GM18520 (cell line): ENCODE measurements at regions not wholly inside any gene's neighbourhood (a gene's known extent, or its start where the extent isn't known, plus 50 kb on each side); places are given as distances from the start of the nearest gene placed in this dataset.
"Not testable (repeated sequence)": the region's sequence is repeated elsewhere in the genome, so short reads cannot be mapped to it uniquely, and the experiment has no call there.

ENCODE experiments used
- ATAC-seq: cut with Tn5 transposase; IDR thresholded peaks from one replicate; pipeline ENCODE4 v1.9.1; 2021; ENCODE audit not compliant: unreplicated experiment

- no peak for ATAC-seq
Observed at GRCh38 chr13:90253806-90254205, 1093.7 kb upstream of the MIR17HG start.

GRCh38 chr13:90254437-90254836 lies 1093.0 kb upstream of the MIR17HG start:
- ATAC-seq: no peak

- no peak for ATAC-seq
Observed at GRCh38 chr13:90256746-90257145, 1090.7 kb upstream of the MIR17HG start.

GRCh38 chr13:90258129-90258528 lies 1089.4 kb upstream of the MIR17HG start:
- no peak for ATAC-seq

GRCh38 chr13:90261343-90261742 lies 1086.1 kb upstream of the MIR17HG start:
- ATAC-seq: no peak

- ATAC-seq: no peak
Observed at GRCh38 chr13:90270226-90270625, 1077.3 kb upstream of the MIR17HG start.

- ATAC-seq: no peak
Observed at GRCh38 chr13:90272356-90272755, 1075.1 kb upstream of the MIR17HG start.

GRCh38 chr13:90276216-90276615 lies 1071.3 kb upstream of the MIR17HG start:
- no peak for ATAC-seq

- ATAC-seq: not testable (repeated sequence)
Observed at GRCh38 chr13:90278231-90278630, 1069.3 kb upstream of the MIR17HG start.

GRCh38 chr13:90281709-90282108 lies 1065.8 kb upstream of the MIR17HG start:
- no peak for ATAC-seq

- no peak for ATAC-seq
Observed at GRCh38 chr13:90287521-90287920, 1060.0 kb upstream of the MIR17HG start.

- no peak for ATAC-seq
Observed at GRCh38 chr13:90293793-90294361, 1053.6 kb upstream of the MIR17HG start.

- ATAC-seq: no peak
Observed at GRCh38 chr13:90299238-90299637, 1048.2 kb upstream of the MIR17HG start.

GRCh38 chr13:90300015-90300414 lies 1047.5 kb upstream of the MIR17HG start:
- ATAC-seq: no peak

- no peak for ATAC-seq
Observed at GRCh38 chr13:90302107-90302506, 1045.4 kb upstream of the MIR17HG start.

- no peak for ATAC-seq
Observed at GRCh38 chr13:90305796-90306195, 1041.7 kb upstream of the MIR17HG start.

- ATAC-seq: no peak
Observed at GRCh38 chr13:90307136-90307535, 1040.4 kb upstream of the MIR17HG start.

- no peak for ATAC-seq
Observed at GRCh38 chr13:90308249-90308648, 1039.2 kb upstream of the MIR17HG start.

- ATAC-seq: no peak
Observed at GRCh38 chr13:90311929-90312328, 1035.6 kb upstream of the MIR17HG start.

GRCh38 chr13:90315061-90315460 lies 1032.4 kb upstream of the MIR17HG start:
- no peak for ATAC-seq

GRCh38 chr13:90320664-90321063 lies 1026.8 kb upstream of the MIR17HG start:
- ATAC-seq: no peak

- no peak for ATAC-seq
Observed at GRCh38 chr13:90321281-90321931, 1026.1 kb upstream of the MIR17HG start.

GRCh38 chr13:90329641-90330040 lies 1017.8 kb upstream of the MIR17HG start:
- ATAC-seq: no peak
